BLaER1 treated with 17β-estradiol and CSF1 and Interleukin-3, amounts not matched to agents 10 nM and 100 nM (cell line): ENCODE measurements at regions not wholly inside any gene's neighbourhood (a gene's known extent, or its start where the extent isn't known, plus 50 kb on each side); places are given as distances from the start of the nearest gene placed in this dataset.
A peak's percentile ranks its signal among the peaks of the same experiment; 100 is the strongest.

ENCODE experiments used
- H3K27ac ChIP-seq, 11 experiments: shearing (Covaris generic); formaldehyde crosslinking; 2 replicates each; pipeline ENCODE4 v1.8.1; 2022
- H3K27me3 ChIP-seq, 11 experiments: shearing (Covaris generic); formaldehyde crosslinking; 2 replicates each; pipeline ENCODE4 v1.8.1; 2022
- H3K36me3 ChIP-seq, 11 experiments: shearing (Covaris generic); formaldehyde crosslinking; 2 replicates each; pipeline ENCODE4 v1.8.1; 2022
- H3K4me1 ChIP-seq, 10 experiments: shearing (Covaris generic); formaldehyde crosslinking; 2 replicates each; pipeline ENCODE4 v1.8.1; 2022
- H3K4me2 ChIP-seq, 11 experiments: shearing (Covaris generic); formaldehyde crosslinking; 2 replicates each; pipeline ENCODE4 v1.8.1; 2022
- H3K4me3 ChIP-seq, 10 experiments: shearing (Covaris generic); formaldehyde crosslinking; 2 replicates each; pipeline ENCODE4 v1.8.1; 2022
- H3K9ac ChIP-seq, 11 experiments: shearing (Covaris generic); formaldehyde crosslinking; 2 replicates each; pipeline ENCODE4 v1.8.1; 2022
- H3K9me3 ChIP-seq, 11 experiments: shearing (Covaris generic); formaldehyde crosslinking; replicated peaks in 1 of 11; 2 replicates each; pipeline ENCODE4 v1.8.1; 2022
- H4K20me1 ChIP-seq, 11 experiments: shearing (Covaris generic); formaldehyde crosslinking; 2 replicates each; pipeline ENCODE4 v1.8.1; 2022
- Cebpa-rat ChIP-seq, 11 experiments: shearing (Covaris generic); IDR thresholded peaks; 2 replicates each; pipeline ENCODE4 v1.8.1; 2022

GRCh38 chr2:173830170-173830569 lies 135.0 kb downstream of the SP3 start:
- Histone ChIP-seq H3K9ac (no peak overlapping the region), H3K36me3 (no peaks in the 10 kb centered on the region), H3K9me3 (no peaks in the 10 kb centered on the region), H4K20me1 (no peaks in the 10 kb centered on the region), H3K4me2 (peak overlapping the region in 1 of 11 experiments; percentile 78; a peak in 2 of 22 replicates), H3K27ac (no peak overlapping the region), H3K4me3 (no peak overlapping the region), H3K4me1 (peaks cover 9 to 26% (median 17%) of the 10 kb centered on the region in 10 experiments), H3K27me3 (no peaks in the 10 kb centered on the region)
- TF ChIP-seq Cebpa-rat (IDR thresholded peaks at IDR 0.05) = peak in 6 of 11 experiments; percentile 14 to 79 (median 24); a peak in 3 of 22 replicates

GRCh38 chr2:173831312-173832229 lies 133.6 kb downstream of the SP3 start:
- TF ChIP-seq Cebpa-rat (IDR thresholded peaks at IDR 0.05) = no peak
- Histone ChIP-seq H3K9ac (peak overlapping the region in 5 of 11 experiments; percentile 14 to 44 (median 21); a peak in 4 of 22 replicates), H3K36me3 (no peaks in the 10 kb centered on the region), H3K4me2 (peak overlapping the region; percentile 30 to 78 (median 55)), H3K4me1 (peaks cover 9 to 26% (median 17%) of the 10 kb centered on the region in 10 experiments), H3K27ac (peak overlapping the region in 8 of 11 experiments; percentile 6 to 54 (median 29); a peak in 10 of 22 replicates), H3K9me3 (no peaks in the 10 kb centered on the region), H3K4me3 (no peak overlapping the region), H4K20me1 (no peaks in the 10 kb centered on the region), H3K27me3 (no peaks in the 10 kb centered on the region)

- H3K27me3 ChIP-seq = no peaks in the 10 kb centered on the region
- H3K4me3 ChIP-seq = no peak overlapping the region
- H3K4me1 ChIP-seq = peaks cover 9 to 21% (median 17%) of the 10 kb centered on the region in 10 experiments
- H3K36me3 ChIP-seq = no peaks in the 10 kb centered on the region
- H3K4me2 ChIP-seq = no peak overlapping the region
- no peak for TF ChIP-seq Cebpa-rat (IDR thresholded peaks at IDR 0.05)
- H3K9ac ChIP-seq = no peak overlapping the region
- H3K9me3 ChIP-seq = no peaks in the 10 kb centered on the region
- no peak overlapping the region for H3K27ac ChIP-seq
- no peaks in the 10 kb centered on the region for H4K20me1 ChIP-seq
These were observed 131.0 kb downstream of the SP3 start for GRCh38 chr2:173834141-173834540.

GRCh38 chr2:173835726-173836125 lies 129.4 kb downstream of the SP3 start:
- Histone ChIP-seq H3K4me3 (no peak overlapping the region), H4K20me1 (no peaks in the 10 kb centered on the region), H3K4me1 (peaks cover 9 to 17% (median 15%) of the 10 kb centered on the region in 10 experiments), H3K4me2 (no peak overlapping the region), H3K9me3 (no peaks in the 10 kb centered on the region), H3K9ac (no peak overlapping the region), H3K27me3 (no peaks in the 10 kb centered on the region), H3K36me3 (no peaks in the 10 kb centered on the region), H3K27ac (no peak overlapping the region)
- TF ChIP-seq Cebpa-rat (IDR thresholded peaks at IDR 0.05) = no peak

- H3K9me3 ChIP-seq = 0 out of 22 replicates have a peak, but pooled peaks cover 0 to 3% (median 0%) of the 10 kb centered on the region in 11 experiments
- H3K4me3 ChIP-seq = no peak overlapping the region
- no peak overlapping the region for H3K27ac ChIP-seq
- TF ChIP-seq Cebpa-rat (IDR thresholded peaks at IDR 0.05) = no peak
- no peaks in the 10 kb centered on the region for H3K27me3 ChIP-seq
- no peak overlapping the region for H3K9ac ChIP-seq
- no peaks in the 10 kb centered on the region for H3K36me3 ChIP-seq
- no peaks in the 10 kb centered on the region for H4K20me1 ChIP-seq
- H3K4me2 ChIP-seq = no peak overlapping the region
- H3K4me1 ChIP-seq = no peaks in the 10 kb centered on the region
These were observed 124.1 kb downstream of the SP3 start for GRCh38 chr2:173841110-173841509.

- no peaks in the 10 kb centered on the region for H3K4me1 ChIP-seq
- H3K36me3 ChIP-seq = no peaks in the 10 kb centered on the region
- no peak overlapping the region for H3K4me2 ChIP-seq
- no peaks in the 10 kb centered on the region for H3K27me3 ChIP-seq
- no peak overlapping the region for H3K4me3 ChIP-seq
- no peak overlapping the region for H3K27ac ChIP-seq
- peaks cover 0 to 5% (median 0%) of the 10 kb centered on the region in 11 experiments; a peak in 2 of 22 replicates for H3K9me3 ChIP-seq
- TF ChIP-seq Cebpa-rat (IDR thresholded peaks at IDR 0.05) = no peak
- H3K9ac ChIP-seq = no peak overlapping the region
- H4K20me1 ChIP-seq = no peaks in the 10 kb centered on the region
These were observed 121.6 kb downstream of the SP3 start for GRCh38 chr2:173843526-173843925.

- H4K20me1 ChIP-seq = no peaks in the 10 kb centered on the region
- H3K27ac ChIP-seq = no peak overlapping the region
- H3K27me3 ChIP-seq = no peaks in the 10 kb centered on the region
- H3K4me2 ChIP-seq = no peak overlapping the region
- TF ChIP-seq Cebpa-rat (IDR thresholded peaks at IDR 0.05) = no peak
- peaks cover 11 to 30% (median 21%) of the 10 kb centered on the region in 10 experiments for H3K4me1 ChIP-seq
- no peaks in the 10 kb centered on the region for H3K36me3 ChIP-seq
- H3K9me3 ChIP-seq = peaks cover 0 to 6% (median 0%) of the 10 kb centered on the region in 11 experiments; a peak in 2 of 22 replicates
- H3K4me3 ChIP-seq = no peak overlapping the region
- no peak overlapping the region for H3K9ac ChIP-seq
These were observed 114.0 kb downstream of the SP3 start for GRCh38 chr2:173851141-173851641.

GRCh38 chr2:173854141-173854540 lies 111.0 kb downstream of the SP3 start:
- peaks cover 0 to 5% (median 0%) of the 10 kb centered on the region in 11 experiments; a peak in 2 of 22 replicates for H3K9me3 ChIP-seq
- no peaks in the 10 kb centered on the region for H3K36me3 ChIP-seq
- H3K4me3 ChIP-seq = no peak overlapping the region
- H3K4me1 ChIP-seq = peaks cover 23 to 50% (median 39%) of the 10 kb centered on the region in 10 experiments
- H3K4me2 ChIP-seq = peak overlapping the region in 3 of 11 experiments; percentile 55 to 78 (median 77); a peak in 4 of 22 replicates
- no peaks in the 10 kb centered on the region for H4K20me1 ChIP-seq
- H3K27ac ChIP-seq = peak overlapping the region in 1 of 11 experiments; percentile 17; a peak in 1 of 22 replicates
- H3K9ac ChIP-seq = no peak overlapping the region
- H3K27me3 ChIP-seq = no peaks in the 10 kb centered on the region
- no peak for TF ChIP-seq Cebpa-rat (IDR thresholded peaks at IDR 0.05)

- Histone ChIP-seq H3K4me1 (peaks cover 25 to 57% (median 43%) of the 10 kb centered on the region in 10 experiments), H3K36me3 (no peaks in the 10 kb centered on the region), H3K9ac (no peak overlapping the region), H3K4me2 (peak overlapping the region in 8 of 11 experiments; percentile 9 to 78 (median 64); a peak in 15 of 22 replicates), H3K9me3 (peaks cover 0 to 5% (median 0%) of the 10 kb centered on the region in 11 experiments; a peak in 2 of 22 replicates), H3K27me3 (no peaks in the 10 kb centered on the region), H3K27ac (peak overlapping the region in 2 of 11 experiments; percentile 10 to 60; a peak in 2 of 22 replicates), H4K20me1 (no peaks in the 10 kb centered on the region), H3K4me3 (no peak overlapping the region)
- no peak for TF ChIP-seq Cebpa-rat (IDR thresholded peaks at IDR 0.05)
These were observed 110.3 kb downstream of the SP3 start for GRCh38 chr2:173854840-173855239.
